ENCODE measurements at regions not wholly inside any gene's neighbourhood (a gene's known extent, or its start where the extent isn't known, plus 50 kb on each side); places are given as distances from the start of the nearest gene placed in this dataset.

DNA sequence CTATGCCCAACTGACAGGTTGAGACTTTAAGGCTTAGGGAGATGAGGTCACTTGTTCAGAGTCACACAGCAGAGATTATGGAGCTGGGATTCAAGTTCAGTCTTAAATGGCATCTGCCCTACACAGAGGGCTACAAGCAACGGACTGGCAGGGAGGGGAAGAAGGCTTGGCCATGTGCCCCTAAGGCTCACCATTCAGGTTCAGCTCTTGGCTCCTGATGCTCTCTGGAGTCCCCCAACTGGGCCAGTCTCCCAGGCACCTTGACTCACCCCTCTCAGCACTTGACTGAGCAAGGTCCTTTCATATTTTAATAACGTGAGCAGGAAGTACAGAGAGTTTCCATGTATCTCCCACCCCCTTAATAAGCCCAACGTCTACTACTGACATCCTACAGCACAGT, 71.4 kb upstream of the MAFB start:
- no peaks in the 10 kb centered on the region for H3K9me3 ChIP-seq (ENCODE audit: insufficient read depth in 2 of 2, low read depth in 1 of 2, low read length in 1 of 2)
- H3K4me3 ChIP-seq (ENCODE audit: extremely low read depth in 1 of 4, insufficient read depth in 2 of 4, low read depth in 3 of 4, low read length in 4 of 4) = no peak overlapping the region
- H3K9ac ChIP-seq (replicated peaks in 1 of 4; ENCODE audit: extremely low read depth in 1 of 4, low read depth in 3 of 4, low read length in 3 of 4) = no peak overlapping the region
- DNase-seq (ENCODE audit: low read depth in 1 of 2, low spot score in 2 of 2) = no peak
- CTCF ChIA-PET (ENCODE audit: partially characterized antibody) = interaction anchor here (1.0 to 3.2 kb wide), 5 partner anchors 9 to 57 kb away, joined by 3 to 20 read pairs (median 4); no protein-coding TSS in a partner anchor
- no peak overlapping the region for H3K4me2 ChIP-seq (ENCODE audit: insufficient read depth in 1 of 2, low read depth in 2 of 2, low read length in 2 of 2)
- no peaks in the 10 kb centered on the region for H3K23me2 ChIP-seq (ENCODE audit: low read depth, low read length)
- no peaks in the 10 kb centered on the region for H4K20me1 ChIP-seq (replicated peaks in 1 of 2; ENCODE audit: control insufficient read depth in 1 of 2, insufficient read depth in 2 of 2, low read length in 2 of 2)
- H4K5ac ChIP-seq (ENCODE audit: insufficient read length, low read depth, low read length) = no peak overlapping the region
- H2BK15ac ChIP-seq (ENCODE audit: low read length) = no peak overlapping the region
- no peak overlapping the region for H4K8ac ChIP-seq (ENCODE audit: extremely low read depth, insufficient read depth, low read length)
- H3K36me3 ChIP-seq (ENCODE audit: control insufficient read depth in 2 of 4, insufficient read depth in 4 of 4, low read length in 3 of 4) = no peaks in the 10 kb centered on the region; a peak in 1 of 8 replicates
- H2AK5ac ChIP-seq (ENCODE audit: low read depth, low read length) = no peak overlapping the region
- no peak overlapping the region for H2AFZ ChIP-seq (ENCODE audit: low read length)
- no peak for TF ChIP-seq POU5F1 (IDR thresholded peaks at IDR 0.05; ENCODE audit: low read depth, low read length)
- TF ChIP-seq, protein P1, sequence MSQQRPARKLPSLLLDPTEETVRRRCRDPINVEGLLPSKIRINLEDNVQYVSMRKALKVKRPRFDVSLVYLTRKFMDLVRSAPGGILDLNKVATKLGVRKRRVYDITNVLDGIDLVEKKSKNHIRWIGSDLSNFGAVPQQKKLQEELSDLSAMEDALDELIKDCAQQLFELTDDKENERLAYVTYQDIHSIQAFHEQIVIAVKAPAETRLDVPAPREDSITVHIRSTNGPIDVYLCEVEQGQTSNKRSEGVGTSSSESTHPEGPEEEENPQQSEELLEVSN (IDR thresholded peaks at IDR 0.05) = no peak
- no peak for TF ChIP-seq FOSL1 (IDR thresholded peaks at IDR 0.05; ENCODE audit: insufficient read depth, low read depth, low read length)
- TF ChIP-seq RBBP5 (IDR thresholded peaks at IDR 0.05; ENCODE audit: borderline replicate concordance, low read depth, low read length) = no peak
- TF ChIP-seq SP2 (IDR thresholded peaks at IDR 0.05; ENCODE audit: low read length) = no peak
- TF ChIP-seq CTBP2 (IDR thresholded peaks at IDR 0.05; ENCODE audit: borderline replicate concordance, insufficient read depth, insufficient read length, low read length) = no peak
- TF ChIP-seq TAF7 (optimal IDR thresholded peaks at IDR 0.05; ENCODE audit: borderline replicate concordance, low read depth, low read length) = no peak
- TF ChIP-seq RNF2 (IDR thresholded peaks at IDR 0.05; ENCODE audit: borderline replicate concordance, low read depth, low read length, missing control alignments, poor library complexity, severe bottlenecking) = no peak
- no peak for TF ChIP-seq GTF2F1 (IDR thresholded peaks at IDR 0.05; ENCODE audit: borderline replicate concordance, low read depth, low read length)
- TF ChIP-seq RFX5 (IDR thresholded peaks at IDR 0.05; ENCODE audit: borderline replicate concordance, low read depth, low read length) = no peak
- TF ChIP-seq TBP (IDR thresholded peaks at IDR 0.05; ENCODE audit: low read depth, low read length) = no peak
- no peak overlapping the region for H2BK12ac ChIP-seq (ENCODE audit: low read depth, low read length)
- no peak overlapping the region for H3K18ac ChIP-seq (ENCODE audit: extremely low read depth, low read length)
- H2BK5ac ChIP-seq (ENCODE audit: low read depth, low read length) = no peak overlapping the region
- 76% methylated on average over 3 of the region's 3 CpGs; no CpG with 5 or more reads in 1 of the 2 experiments for WGBS, 2 experiments (ENCODE audit: extremely low coverage in 1 of 2, insufficient coverage in 1 of 2, insufficient read length in 1 of 2, insufficient replicate concordance in 2 of 2, low coverage in 1 of 2, low lambda C conversion rate in 2 of 2, missing lambda C conversion rate in 1 of 2)
- H3K27ac ChIP-seq (ENCODE audit: low read depth, low read length) = no peak overlapping the region
- H3K56ac ChIP-seq (replicated peaks; ENCODE audit: insufficient read length, low read depth, low read length) = no peak overlapping the region
- H3K27me3 ChIP-seq (replicated peaks in 1 of 4; ENCODE audit: control insufficient read depth in 3 of 4, extremely low read depth in 1 of 4, insufficient read depth in 3 of 4, low read length in 3 of 4) = no peaks in the 10 kb centered on the region
- no peaks in the 10 kb centered on the region for H3K79me1 ChIP-seq (ENCODE audit: low read depth, low read length)
- no peak overlapping the region for H3K23ac ChIP-seq (ENCODE audit: insufficient read length)
- POLR2A ChIA-PET (ENCODE audit: partially characterized antibody) = no interaction called here
- H2BK20ac ChIP-seq (ENCODE audit: low read length) = no peak overlapping the region
- H2BK120ac ChIP-seq (replicated peaks; ENCODE audit: low read depth, low read length) = no peak overlapping the region
- peaks cover 2 to 4% (median 3%) of the 10 kb centered on the region in 4 experiments; a peak in 4 of 7 replicates for H3K4me1 ChIP-seq (replicated peaks in 1 of 4; ENCODE audit: control insufficient read depth in 3 of 4, insufficient read depth in 4 of 4, low read length in 3 of 4)
- no peak overlapping the region for H3K4ac ChIP-seq (replicated peaks; ENCODE audit: insufficient read length, low read depth, low read length)
- no peaks in the 10 kb centered on the region for H3K79me2 ChIP-seq (ENCODE audit: control insufficient read depth in 1 of 2, insufficient read depth in 2 of 2, low read length in 2 of 2)
- no peak for FAIRE-seq
- no peak overlapping the region for H3K14ac ChIP-seq (ENCODE audit: insufficient read length)
- H4K91ac ChIP-seq (replicated peaks; ENCODE audit: insufficient read length, low read length) = no peak overlapping the region
